ENCODE measurements at regions not wholly inside any gene's neighbourhood (a gene's known extent, or its start where the extent isn't known, plus 50 kb on each side); places are given as distances from the start of the nearest gene placed in this dataset.

DNA sequence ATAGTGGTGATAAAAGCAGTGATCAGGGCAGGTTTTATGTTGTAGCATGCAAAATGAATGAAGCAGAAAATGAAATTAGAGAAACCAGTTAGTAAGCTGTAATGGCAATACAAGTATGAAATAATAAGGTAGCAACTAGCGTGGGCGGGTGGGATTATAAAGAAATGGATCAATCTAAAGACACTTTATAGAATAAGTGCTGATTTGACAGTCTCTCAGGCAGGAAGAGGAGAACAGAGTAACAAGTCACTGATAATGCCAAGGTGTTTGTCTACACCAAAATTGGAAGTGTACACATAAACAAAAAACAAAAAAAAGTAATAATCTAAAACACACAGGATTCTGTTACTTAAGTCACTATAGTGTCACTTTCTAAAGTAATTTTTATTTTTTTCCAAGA, 51.0 kb upstream of the PCBP1 start:
- TF ChIP-seq, protein P1, sequence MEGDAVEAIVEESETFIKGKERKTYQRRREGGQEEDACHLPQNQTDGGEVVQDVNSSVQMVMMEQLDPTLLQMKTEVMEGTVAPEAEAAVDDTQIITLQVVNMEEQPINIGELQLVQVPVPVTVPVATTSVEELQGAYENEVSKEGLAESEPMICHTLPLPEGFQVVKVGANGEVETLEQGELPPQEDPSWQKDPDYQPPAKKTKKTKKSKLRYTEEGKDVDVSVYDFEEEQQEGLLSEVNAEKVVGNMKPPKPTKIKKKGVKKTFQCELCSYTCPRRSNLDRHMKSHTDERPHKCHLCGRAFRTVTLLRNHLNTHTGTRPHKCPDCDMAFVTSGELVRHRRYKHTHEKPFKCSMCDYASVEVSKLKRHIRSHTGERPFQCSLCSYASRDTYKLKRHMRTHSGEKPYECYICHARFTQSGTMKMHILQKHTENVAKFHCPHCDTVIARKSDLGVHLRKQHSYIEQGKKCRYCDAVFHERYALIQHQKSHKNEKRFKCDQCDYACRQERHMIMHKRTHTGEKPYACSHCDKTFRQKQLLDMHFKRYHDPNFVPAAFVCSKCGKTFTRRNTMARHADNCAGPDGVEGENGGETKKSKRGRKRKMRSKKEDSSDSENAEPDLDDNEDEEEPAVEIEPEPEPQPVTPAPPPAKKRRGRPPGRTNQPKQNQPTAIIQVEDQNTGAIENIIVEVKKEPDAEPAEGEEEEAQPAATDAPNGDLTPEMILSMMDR (IDR thresholded peaks at IDR 0.05; ENCODE audit: insufficient read depth, low read length, severe bottlenecking): no peak
- DNase-seq (ENCODE audit: low read depth): no peak
- Histone ChIP-seq H3K4me3 (ENCODE audit: low read depth, low read length) (no peak overlapping the region), H3K27me3 (ENCODE audit: control insufficient read depth, insufficient read depth, low read length) (no peaks in the 10 kb centered on the region), H3K36me3 (ENCODE audit: control insufficient read depth, insufficient read depth, low read length) (no peaks in the 10 kb centered on the region)
- no peak for FAIRE-seq

DNA sequence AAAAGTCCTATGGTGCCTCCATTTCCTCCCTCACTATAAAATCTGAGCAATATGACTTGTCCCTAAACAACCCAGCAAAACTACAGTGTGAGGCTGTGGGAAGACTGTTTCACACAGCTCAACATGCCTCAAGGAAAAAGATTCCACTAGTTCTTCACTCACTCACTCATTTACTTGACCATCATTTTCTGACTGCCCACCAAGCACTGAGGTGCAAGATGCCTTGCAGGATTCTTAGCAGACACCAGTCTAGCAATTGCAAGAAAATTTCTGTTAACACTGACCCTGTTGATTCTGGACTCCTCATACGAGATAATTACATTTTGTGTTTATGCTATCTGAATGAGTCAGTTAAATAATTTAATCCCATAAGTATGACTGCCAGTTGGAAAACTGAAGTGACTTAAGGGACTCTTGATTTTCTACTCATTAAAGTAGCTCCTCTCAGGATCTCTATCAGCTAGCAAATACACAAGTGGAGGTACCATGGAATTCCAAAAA, 51.9 kb upstream of the PCBP1 start:
- H3K4me3 ChIP-seq (ENCODE audit: low read depth, low read length): no peak overlapping the region
- TF ChIP-seq, protein P1 (IDR thresholded peaks at IDR 0.05; ENCODE audit: insufficient read depth, low read length, severe bottlenecking): no peak
- DNase-seq (ENCODE audit: low read depth) (no peak), FAIRE-seq (no peak)
- no peaks in the 10 kb centered on the region for H3K27me3 ChIP-seq (ENCODE audit: control insufficient read depth, insufficient read depth, low read length)
- no peaks in the 10 kb centered on the region for H3K36me3 ChIP-seq (ENCODE audit: control insufficient read depth, insufficient read depth, low read length)

DNA sequence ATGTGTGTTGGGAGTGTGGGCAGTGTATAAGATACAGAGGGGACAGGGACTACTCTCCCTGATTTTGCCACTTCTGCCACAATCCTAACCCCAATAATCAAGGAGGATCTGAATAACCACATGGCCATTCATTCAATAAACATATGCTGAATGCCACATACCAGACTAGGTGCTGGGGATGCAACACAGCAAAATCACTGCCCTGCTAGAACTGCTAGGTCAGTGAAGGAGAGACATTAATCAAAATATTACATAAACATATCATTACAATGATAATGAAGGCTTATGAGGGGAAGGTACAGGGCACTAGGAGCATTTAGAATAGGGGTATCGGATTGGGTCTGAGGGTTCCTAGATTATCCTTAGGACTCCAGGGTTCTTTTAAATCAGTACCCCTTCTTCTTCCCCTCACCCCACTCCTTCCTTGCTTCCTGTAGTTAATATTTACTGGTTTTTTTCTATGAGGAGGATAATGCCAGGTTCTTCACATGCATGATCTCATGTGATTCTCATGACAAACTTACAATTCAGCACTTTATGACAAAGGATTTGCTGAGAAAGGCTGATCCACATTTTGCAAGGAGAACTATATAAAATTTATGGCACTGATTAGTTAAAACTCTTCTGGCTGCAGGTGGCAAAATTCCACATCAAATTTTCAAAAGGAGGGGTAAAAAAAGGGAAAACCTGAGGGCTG, 56.4 kb upstream of the PCBP1 start:
- FAIRE-seq: no peak
- H3K27me3 ChIP-seq (ENCODE audit: control insufficient read depth, insufficient read depth, low read length): no peaks in the 10 kb centered on the region
- DNase-seq (ENCODE audit: low read depth): no peak
- TF ChIP-seq, protein P1 (IDR thresholded peaks at IDR 0.05; ENCODE audit: insufficient read depth, low read length, severe bottlenecking): no peak
- no peaks in the 10 kb centered on the region for H3K36me3 ChIP-seq (ENCODE audit: control insufficient read depth, insufficient read depth, low read length)
- H3K4me3 ChIP-seq (ENCODE audit: low read depth, low read length): no peak overlapping the region

DNA sequence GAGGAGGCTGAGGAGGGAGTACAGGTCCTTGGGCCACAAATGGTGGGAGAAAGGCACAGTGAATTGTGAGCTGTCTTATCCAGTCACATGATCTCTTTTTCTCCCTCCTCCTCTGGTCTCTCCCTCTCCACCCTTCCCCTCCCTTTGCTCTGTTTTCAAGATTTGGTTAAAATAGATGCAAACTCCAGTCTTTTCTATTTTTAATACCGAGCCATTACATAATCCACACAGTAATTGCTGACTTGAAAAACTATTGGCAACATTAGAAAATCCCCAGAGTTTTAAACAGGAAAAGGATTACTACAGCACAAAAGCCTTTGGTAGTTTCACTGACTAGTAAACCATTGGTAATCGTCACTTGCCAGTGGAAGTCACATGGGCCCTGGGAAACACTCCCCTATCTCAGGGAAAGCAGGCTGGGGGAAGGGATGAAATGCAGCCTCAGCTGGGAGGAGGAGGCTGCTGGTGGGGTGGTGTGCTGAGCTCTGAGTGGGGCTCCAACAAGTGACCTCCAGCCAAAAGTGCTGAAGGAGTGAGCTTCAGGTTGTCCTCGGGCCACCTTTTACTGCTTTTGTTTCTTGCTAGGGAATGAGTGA, 57.4 kb upstream of the PCBP1 start:
- Histone ChIP-seq H3K36me3 (ENCODE audit: control insufficient read depth, insufficient read depth, low read length) (no peaks in the 10 kb centered on the region), H3K4me3 (ENCODE audit: low read depth, low read length) (no peak overlapping the region), H3K27me3 (ENCODE audit: control insufficient read depth, insufficient read depth, low read length) (no peaks in the 10 kb centered on the region)
- FAIRE-seq (no peak), DNase-seq (ENCODE audit: low read depth) (no peak)
- TF ChIP-seq, protein P1 (IDR thresholded peaks at IDR 0.05; ENCODE audit: insufficient read depth, low read length, severe bottlenecking): no peak

DNA sequence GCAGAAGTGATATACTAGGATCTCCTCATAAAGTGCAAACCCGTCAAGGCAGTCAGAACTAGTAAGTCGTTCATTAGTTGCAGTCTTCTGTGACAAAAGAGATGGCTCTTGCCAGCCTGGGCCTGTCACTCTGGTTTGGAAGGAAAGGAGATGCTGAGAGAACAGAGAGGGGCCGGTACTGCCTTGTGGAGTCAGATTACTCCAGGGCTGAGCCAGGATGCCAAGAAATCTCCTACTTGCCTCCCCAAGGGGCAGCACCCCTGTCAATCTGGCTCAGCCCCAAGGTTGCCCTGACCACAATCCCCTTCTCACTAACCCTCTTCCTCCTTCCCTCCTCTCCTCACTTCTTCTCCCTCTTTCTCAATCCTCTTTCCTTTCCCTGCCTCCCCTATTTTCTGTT, 62.9 kb upstream of the ASPRV1 start:
- FAIRE-seq: no peak
- TF ChIP-seq, protein P1 (IDR thresholded peaks at IDR 0.05; ENCODE audit: insufficient read depth, low read length, severe bottlenecking): no peak
- Histone ChIP-seq H3K27me3 (ENCODE audit: control insufficient read depth, insufficient read depth, low read length) (no peaks in the 10 kb centered on the region), H3K4me3 (ENCODE audit: low read depth, low read length) (no peak overlapping the region), H3K36me3 (ENCODE audit: control insufficient read depth, insufficient read depth, low read length) (no peaks in the 10 kb centered on the region)
- no peak for DNase-seq (ENCODE audit: low read depth)

Data from bronchial epithelial cell (primary cell).